Activated CD4-positive, alpha-beta T cell treated with anti-CD3 and anti-CD28 coated beads, Interleukin-2, amount 10 ng/mL, durations not matched to agents 7 days and 5 days (primary cell): ENCODE measurements at regions not wholly inside any gene's neighbourhood (a gene's known extent, or its start where the extent isn't known, plus 50 kb on each side); places are given as distances from the start of the nearest gene placed in this dataset.

ENCODE experiments used
- CTCF ChIA-PET: fragments of 350-600 bp; sonication (Branson Sonifier 250); formaldehyde crosslinking; loops from one replicate; lab custom pipeline; 2021; ENCODE audit warnings: antibody characterized with exemption; lab: Charles Lee
- POLR2A ChIA-PET: fragments of 350-600 bp; sonication (Branson Sonifier 250); formaldehyde crosslinking; loops from one replicate; lab custom pipeline; 2021; ENCODE audit warnings: antibody characterized with exemption; lab: Charles Lee
- DNase-seq: peaks from one replicate; pipeline ENCODE4 v3.0.0-alpha.2; 2020
- H3K27ac Mint-ChIP-seq: one replicate; pipeline ENCODE4 v1.8.0; 2021; ENCODE audit warnings: mild to moderate bottlenecking, moderate library complexity, mixed read lengths
- H3K27me3 Mint-ChIP-seq: one replicate; pipeline ENCODE4 v1.8.0; 2021; ENCODE audit warnings: mixed read lengths
- H3K36me3 Mint-ChIP-seq: one replicate; pipeline ENCODE4 v1.8.0; 2021; ENCODE audit warnings: low read depth, mixed read lengths
- H3K4me1 Mint-ChIP-seq: one replicate; pipeline ENCODE4 v1.8.0; 2021; ENCODE audit warnings: mixed read lengths
- H3K4me3 Mint-ChIP-seq: one replicate; pipeline ENCODE4 v1.8.0; 2021; ENCODE audit warnings: mild to moderate bottlenecking, moderate library complexity, mixed read lengths
- H3K9me3 Mint-ChIP-seq: one replicate; pipeline ENCODE4 v1.8.0; 2021; ENCODE audit warnings: mixed read lengths

- H3K4me1 Mint-ChIP-seq = peaks cover under 1% of the 10 kb centered on the region
- POLR2A ChIA-PET = no interaction called here
- no peak overlapping the region for H3K4me3 Mint-ChIP-seq
- H3K27ac Mint-ChIP-seq = no peak overlapping the region
- peaks cover 2% of the 10 kb centered on the region for H3K27me3 Mint-ChIP-seq
- DNase-seq = no peak
- H3K36me3 Mint-ChIP-seq = no peaks in the 10 kb centered on the region
- CTCF ChIA-PET = interaction anchor here (1.5 kb wide), 1 partner anchor 240 kb away, joined by 3 read pairs; no protein-coding TSS in a partner anchor
- peaks cover 2% of the 10 kb centered on the region for H3K9me3 Mint-ChIP-seq
Observed at GRCh38 chr11:112460141-112460540, 199.5 kb upstream of the PLET1 start.

GRCh38 chr11:112464949-112465348, 204.3 kb upstream of the PLET1 start:
- no peak for DNase-seq
- Mint-ChIP-seq H3K27me3 (peaks cover 2% of the 10 kb centered on the region), H3K4me3 (no peak overlapping the region), H3K4me1 (no peaks in the 10 kb centered on the region), H3K36me3 (no peaks in the 10 kb centered on the region), H3K9me3 (no peaks in the 10 kb centered on the region), H3K27ac (no peak overlapping the region)
- POLR2A ChIA-PET = no interaction called here
- CTCF ChIA-PET = no interaction called here

DNA sequence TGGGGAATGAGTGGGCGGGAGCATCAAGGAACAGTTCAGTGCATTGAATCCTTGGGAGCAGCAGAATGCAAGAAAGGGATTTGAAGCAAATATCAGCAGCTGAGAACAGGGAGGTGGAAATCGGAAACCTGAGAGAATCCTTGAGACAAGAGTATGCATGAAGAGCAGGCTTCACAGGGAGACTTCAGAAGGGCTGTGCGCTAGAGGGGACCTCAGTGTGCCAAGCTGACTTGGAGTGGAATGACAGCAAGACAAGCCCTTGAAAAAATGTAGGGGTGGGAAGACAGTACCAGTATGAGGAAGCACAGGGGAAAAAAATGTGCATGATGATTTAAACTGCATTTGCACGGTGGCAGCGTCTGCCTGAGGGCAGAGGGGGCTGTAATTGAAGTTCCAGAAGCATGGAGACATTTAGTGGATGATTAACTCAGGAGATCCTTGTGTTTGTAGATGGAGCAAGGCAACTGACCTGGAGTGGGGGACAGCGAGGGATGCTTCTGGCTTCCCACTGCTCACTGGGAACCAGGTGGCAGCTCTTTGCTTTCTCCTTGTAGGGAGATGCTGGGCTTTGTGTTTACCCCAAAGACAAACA, 204.9 kb upstream of the PLET1 start:
- peaks cover 2% of the 10 kb centered on the region for H3K27me3 Mint-ChIP-seq
- no peak overlapping the region for H3K27ac Mint-ChIP-seq
- H3K4me1 Mint-ChIP-seq = no peaks in the 10 kb centered on the region
- no peaks in the 10 kb centered on the region for H3K9me3 Mint-ChIP-seq
- ChIA-PET POLR2A (no interaction called here), CTCF (no interaction called here)
- no peak for DNase-seq
- H3K36me3 Mint-ChIP-seq = no peaks in the 10 kb centered on the region
- no peak overlapping the region for H3K4me3 Mint-ChIP-seq

GRCh38 chr11:112467721-112468120, 207.1 kb upstream of the PLET1 start:
- ChIA-PET POLR2A (no interaction called here), CTCF (no interaction called here)
- Mint-ChIP-seq H3K27ac (no peak overlapping the region), H3K4me1 (no peaks in the 10 kb centered on the region), H3K4me3 (no peak overlapping the region), H3K9me3 (no peaks in the 10 kb centered on the region), H3K36me3 (no peaks in the 10 kb centered on the region), H3K27me3 (peaks cover 2% of the 10 kb centered on the region)
- no peak for DNase-seq

DNA sequence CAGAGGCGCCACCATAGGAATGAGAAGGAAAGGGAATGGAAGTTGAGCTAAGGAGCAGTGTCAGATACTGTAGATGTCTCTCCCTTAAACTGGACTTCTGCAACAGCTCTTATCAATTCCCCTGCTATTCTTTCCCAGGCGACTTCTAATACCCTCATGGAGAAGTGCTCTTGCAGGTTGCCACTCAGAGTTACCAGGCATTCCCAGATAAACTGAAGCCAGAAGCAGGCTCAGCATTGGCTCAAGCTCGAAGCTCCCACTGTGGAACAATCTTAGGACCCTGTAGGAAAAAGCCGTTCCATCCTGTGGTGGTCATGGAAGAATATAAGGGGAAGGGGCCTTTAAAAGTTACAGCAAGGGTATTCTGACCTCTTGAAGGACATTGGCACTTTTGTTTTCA, 208.7 kb upstream of the PLET1 start:
- no peaks in the 10 kb centered on the region for H3K27me3 Mint-ChIP-seq
- no peak overlapping the region for H3K4me3 Mint-ChIP-seq
- no peaks in the 10 kb centered on the region for H3K4me1 Mint-ChIP-seq
- H3K36me3 Mint-ChIP-seq = no peaks in the 10 kb centered on the region
- no peaks in the 10 kb centered on the region for H3K9me3 Mint-ChIP-seq
- H3K27ac Mint-ChIP-seq = no peak overlapping the region
- CTCF ChIA-PET = no interaction called here
- POLR2A ChIA-PET = no interaction called here
- DNase-seq = no peak

- ChIA-PET POLR2A (no interaction called here), CTCF (no interaction called here)
- Mint-ChIP-seq H3K4me3 (no peak overlapping the region), H3K9me3 (no peaks in the 10 kb centered on the region), H3K36me3 (no peaks in the 10 kb centered on the region), H3K27ac (no peak overlapping the region), H3K4me1 (no peaks in the 10 kb centered on the region), H3K27me3 (no peaks in the 10 kb centered on the region)
- no peak for DNase-seq
Observed at GRCh38 chr11:112470355-112470754, 209.7 kb upstream of the PLET1 start.

DNA sequence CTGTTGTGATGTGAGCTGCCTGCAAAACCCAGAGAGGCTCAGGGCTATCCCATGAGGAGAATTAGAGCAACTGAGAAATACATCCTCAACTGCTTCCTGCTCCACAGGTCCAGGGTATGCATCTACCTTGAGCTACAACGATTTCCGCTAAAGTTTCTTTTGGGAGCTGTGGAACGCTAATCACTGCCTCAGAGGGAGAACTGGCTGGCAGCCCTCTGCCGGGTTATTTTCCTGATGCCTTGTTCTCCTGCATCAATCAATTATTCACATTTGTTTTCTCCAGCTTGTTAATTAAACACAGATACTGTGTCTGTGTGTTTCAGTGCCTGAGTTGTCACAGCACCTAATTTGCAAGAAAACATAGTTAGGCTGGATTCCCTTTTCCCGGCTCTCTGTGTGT, 211.1 kb upstream of the PLET1 start:
- H3K4me1 Mint-ChIP-seq = no peaks in the 10 kb centered on the region
- DNase-seq = no peak
- no peak overlapping the region for H3K4me3 Mint-ChIP-seq
- no peaks in the 10 kb centered on the region for H3K27me3 Mint-ChIP-seq
- H3K9me3 Mint-ChIP-seq = no peaks in the 10 kb centered on the region
- H3K36me3 Mint-ChIP-seq = no peaks in the 10 kb centered on the region
- no peak overlapping the region for H3K27ac Mint-ChIP-seq
- ChIA-PET CTCF (interaction anchor here (2.3 kb wide), 1 partner anchor 17 kb away, joined by 6 read pairs; no protein-coding TSS in a partner anchor), POLR2A (no interaction called here)

GRCh38 chr11:112477152-112477551, 216.5 kb upstream of the PLET1 start:
- Mint-ChIP-seq H3K27me3 (no peaks in the 10 kb centered on the region), H3K36me3 (no peaks in the 10 kb centered on the region), H3K4me1 (no peaks in the 10 kb centered on the region), H3K27ac (no peak overlapping the region), H3K9me3 (no peaks in the 10 kb centered on the region), H3K4me3 (no peak overlapping the region)
- DNase-seq = no peak
- ChIA-PET POLR2A (no interaction called here), CTCF (no interaction called here)

GRCh38 chr11:112477581-112478317, 217.1 kb upstream of the PLET1 start:
- Mint-ChIP-seq H3K4me1 (no peaks in the 10 kb centered on the region), H3K27ac (no peak overlapping the region), H3K4me3 (no peak overlapping the region), H3K36me3 (no peaks in the 10 kb centered on the region), H3K27me3 (no peaks in the 10 kb centered on the region), H3K9me3 (no peaks in the 10 kb centered on the region)
- DNase-seq = no peak
- ChIA-PET CTCF (no interaction called here), POLR2A (no interaction called here)

DNA sequence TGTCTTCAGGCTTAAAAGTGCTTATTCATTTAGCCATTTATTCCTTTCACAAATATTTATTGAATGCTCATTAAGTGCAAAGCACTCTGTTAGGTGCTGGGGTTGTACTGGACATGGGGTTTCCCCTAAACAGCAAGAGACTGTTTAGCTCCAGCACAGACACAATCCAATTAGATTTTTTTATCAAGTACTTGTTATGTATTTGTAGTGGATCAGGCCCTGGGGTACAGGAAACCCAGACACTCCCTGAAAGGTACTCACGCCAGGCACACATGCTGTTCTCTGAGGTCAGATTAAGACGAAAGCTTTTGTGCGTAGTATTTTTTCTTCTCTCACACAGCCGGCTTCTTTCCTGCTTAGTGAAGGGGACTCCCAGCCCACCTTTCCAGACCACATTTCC, 218.1 kb upstream of the PLET1 start:
- H3K36me3 Mint-ChIP-seq = no peaks in the 10 kb centered on the region
- no peaks in the 10 kb centered on the region for H3K27me3 Mint-ChIP-seq
- no peaks in the 10 kb centered on the region for H3K4me1 Mint-ChIP-seq
- DNase-seq = no peak
- no peak overlapping the region for H3K4me3 Mint-ChIP-seq
- no peaks in the 10 kb centered on the region for H3K9me3 Mint-ChIP-seq
- no peak overlapping the region for H3K27ac Mint-ChIP-seq
- CTCF ChIA-PET = no interaction called here
- POLR2A ChIA-PET = no interaction called here

- Mint-ChIP-seq H3K27ac (no peak overlapping the region), H3K4me3 (no peak overlapping the region), H3K27me3 (no peaks in the 10 kb centered on the region), H3K9me3 (no peaks in the 10 kb centered on the region), H3K4me1 (no peaks in the 10 kb centered on the region), H3K36me3 (no peaks in the 10 kb centered on the region)
- no peak for DNase-seq
- ChIA-PET POLR2A (no interaction called here), CTCF (no interaction called here)
Observed at GRCh38 chr11:112481431-112481830, 220.8 kb upstream of the PLET1 start.

DNA sequence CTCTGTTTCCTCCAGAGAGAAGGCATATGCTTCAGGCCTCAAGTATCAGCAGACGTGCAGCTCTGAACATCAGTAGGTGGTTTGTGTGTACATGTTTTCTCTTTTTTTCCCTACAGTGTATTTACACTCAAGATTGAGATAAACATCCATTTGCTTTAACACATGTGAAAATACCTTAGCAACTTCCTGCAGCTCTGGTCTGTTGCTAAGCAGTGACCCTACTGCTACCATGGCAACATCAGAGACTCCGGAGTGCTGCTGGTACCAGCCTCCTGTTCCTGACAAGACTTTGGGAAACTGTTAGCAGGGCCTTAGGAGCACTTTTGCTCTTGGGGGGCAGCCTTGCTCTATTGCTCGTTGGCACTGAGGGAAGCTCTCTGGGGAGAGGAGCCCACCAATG, 221.2 kb upstream of the PLET1 start:
- ChIA-PET POLR2A (no interaction called here), CTCF (no interaction called here)
- no peaks in the 10 kb centered on the region for H3K36me3 Mint-ChIP-seq
- no peak overlapping the region for H3K4me3 Mint-ChIP-seq
- no peaks in the 10 kb centered on the region for H3K27me3 Mint-ChIP-seq
- no peaks in the 10 kb centered on the region for H3K9me3 Mint-ChIP-seq
- no peak overlapping the region for H3K27ac Mint-ChIP-seq
- H3K4me1 Mint-ChIP-seq = no peaks in the 10 kb centered on the region
- DNase-seq = no peak

GRCh38 chr11:112485280-112485679, 224.6 kb upstream of the PLET1 start:
- DNase-seq = no peak
- ChIA-PET POLR2A (no interaction called here), CTCF (interaction anchor here (0.6 kb wide), 2 partner anchors 37 to 1433 kb away, joined by 3 read pairs; no protein-coding TSS in a partner anchor)
- Mint-ChIP-seq H3K36me3 (no peaks in the 10 kb centered on the region), H3K4me1 (no peaks in the 10 kb centered on the region), H3K27me3 (peaks cover 10% of the 10 kb centered on the region), H3K9me3 (no peaks in the 10 kb centered on the region), H3K27ac (no peak overlapping the region), H3K4me3 (no peak overlapping the region)
